ENCODE measurements at regions not wholly inside any gene's neighbourhood (a gene's known extent, or its start where the extent isn't known, plus 50 kb on each side); places are given as distances from the start of the nearest gene placed in this dataset.

- TF ChIP-seq CTCF (IDR thresholded peaks at IDR 0.05) = peak; percentile 53
- no peak overlapping the region for H3K27ac Mint-ChIP-seq
- H3K36me3 Mint-ChIP-seq (ENCODE audit: low read depth) = no peaks in the 10 kb centered on the region
- H3K9me3 Mint-ChIP-seq = no peaks in the 10 kb centered on the region
- H3K4me3 Mint-ChIP-seq = no peak overlapping the region
- H3K27me3 Mint-ChIP-seq (ENCODE audit: low read depth, poor library complexity) = peaks cover 11% of the 10 kb centered on the region
- DNase-seq = peak; percentile 43
- peaks cover 1% of the 10 kb centered on the region for H3K4me1 Mint-ChIP-seq
Observed at GRCh38 chr19:28977826-28978225, 235.1 kb downstream of the UQCRFS1 start.

- no peaks in the 10 kb centered on the region for H3K9me3 Mint-ChIP-seq
- H3K27me3 Mint-ChIP-seq (ENCODE audit: low read depth, poor library complexity) = peaks cover 9% of the 10 kb centered on the region
- H3K4me1 Mint-ChIP-seq = peaks cover 14% of the 10 kb centered on the region
- no peak overlapping the region for H3K4me3 Mint-ChIP-seq
- no peak for DNase-seq
- no peaks in the 10 kb centered on the region for H3K36me3 Mint-ChIP-seq (ENCODE audit: low read depth)
- H3K27ac Mint-ChIP-seq = no peak overlapping the region
- no peak for TF ChIP-seq CTCF (IDR thresholded peaks at IDR 0.05)
Observed at GRCh38 chr19:28972058-28972852, 240.7 kb downstream of the UQCRFS1 start.

GRCh38 chr19:28971513-28971912 lies 241.4 kb downstream of the UQCRFS1 start:
- H3K4me1 Mint-ChIP-seq = peaks cover 21% of the 10 kb centered on the region
- no peak for DNase-seq
- H3K4me3 Mint-ChIP-seq = no peak overlapping the region

GRCh38 chr19:28971049-28971448 lies 241.9 kb downstream of the UQCRFS1 start:
- no peak for DNase-seq

More at GRCh38 chr19:28971513-28971912, 241.4 kb downstream of the UQCRFS1 start:
- Mint-ChIP-seq H3K27me3 (ENCODE audit: low read depth, poor library complexity) (peaks cover 9% of the 10 kb centered on the region), H3K9me3 (no peaks in the 10 kb centered on the region), H3K36me3 (ENCODE audit: low read depth) (no peaks in the 10 kb centered on the region), H3K27ac (no peak overlapping the region)
- TF ChIP-seq CTCF (IDR thresholded peaks at IDR 0.05) = no peak

GRCh38 chr19:28968721-28969120 lies 244.2 kb downstream of the UQCRFS1 start:
- H3K27ac Mint-ChIP-seq = no peak overlapping the region
- H3K4me3 Mint-ChIP-seq = no peak overlapping the region
- H3K27me3 Mint-ChIP-seq (ENCODE audit: low read depth, poor library complexity) = peaks cover 13% of the 10 kb centered on the region
- TF ChIP-seq CTCF (IDR thresholded peaks at IDR 0.05) = no peak
- H3K9me3 Mint-ChIP-seq = no peaks in the 10 kb centered on the region
- H3K4me1 Mint-ChIP-seq = peaks cover 22% of the 10 kb centered on the region
- H3K36me3 Mint-ChIP-seq (ENCODE audit: low read depth) = no peaks in the 10 kb centered on the region
- DNase-seq = no peak

More at GRCh38 chr19:28971049-28971448, 241.9 kb downstream of the UQCRFS1 start:
- Mint-ChIP-seq H3K36me3 (ENCODE audit: low read depth) (no peaks in the 10 kb centered on the region), H3K4me3 (no peak overlapping the region), H3K9me3 (no peaks in the 10 kb centered on the region), H3K4me1 (peaks cover 22% of the 10 kb centered on the region), H3K27me3 (ENCODE audit: low read depth, poor library complexity) (peaks cover 10% of the 10 kb centered on the region), H3K27ac (no peak overlapping the region)
- no peak for TF ChIP-seq CTCF (IDR thresholded peaks at IDR 0.05)
